Fibroblast of pulmonary artery (primary cell): ENCODE measurements at regions not wholly inside any gene's neighbourhood (a gene's known extent, or its start where the extent isn't known, plus 50 kb on each side); places are given as distances from the start of the nearest gene placed in this dataset.

ENCODE experiments used
- DNase-seq: peaks from one replicate; pipeline ENCODE4 v3.0.0-alpha.2; 2010; ENCODE audit warnings: low read depth
- H3K4me3 ChIP-seq: replicated peaks from 2 replicates; pipeline ENCODE4 v1.5.1; 2011; ENCODE audit warnings: low read depth, mild to moderate bottlenecking, control low read depth, low read length, moderate library complexity
- TF ChIP-seq, protein P1 (sequence below): IDR thresholded peaks from 2 replicates; pipeline ENCODE4 v1.5.1; 2011; ENCODE audit warnings: mild to moderate bottlenecking, control low read depth, low read length, inconsistent platforms; ENCODE audit errors: missing control alignments

- DNase-seq, result no peak
- H3K4me3 ChIP-seq, result no peak overlapping the region
- TF ChIP-seq, protein P1, sequence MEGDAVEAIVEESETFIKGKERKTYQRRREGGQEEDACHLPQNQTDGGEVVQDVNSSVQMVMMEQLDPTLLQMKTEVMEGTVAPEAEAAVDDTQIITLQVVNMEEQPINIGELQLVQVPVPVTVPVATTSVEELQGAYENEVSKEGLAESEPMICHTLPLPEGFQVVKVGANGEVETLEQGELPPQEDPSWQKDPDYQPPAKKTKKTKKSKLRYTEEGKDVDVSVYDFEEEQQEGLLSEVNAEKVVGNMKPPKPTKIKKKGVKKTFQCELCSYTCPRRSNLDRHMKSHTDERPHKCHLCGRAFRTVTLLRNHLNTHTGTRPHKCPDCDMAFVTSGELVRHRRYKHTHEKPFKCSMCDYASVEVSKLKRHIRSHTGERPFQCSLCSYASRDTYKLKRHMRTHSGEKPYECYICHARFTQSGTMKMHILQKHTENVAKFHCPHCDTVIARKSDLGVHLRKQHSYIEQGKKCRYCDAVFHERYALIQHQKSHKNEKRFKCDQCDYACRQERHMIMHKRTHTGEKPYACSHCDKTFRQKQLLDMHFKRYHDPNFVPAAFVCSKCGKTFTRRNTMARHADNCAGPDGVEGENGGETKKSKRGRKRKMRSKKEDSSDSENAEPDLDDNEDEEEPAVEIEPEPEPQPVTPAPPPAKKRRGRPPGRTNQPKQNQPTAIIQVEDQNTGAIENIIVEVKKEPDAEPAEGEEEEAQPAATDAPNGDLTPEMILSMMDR, result no peak
Measured at GRCh38 chr21:19034041-19034440, 630.5 kb upstream of the TMPRSS15 start.

DNA sequence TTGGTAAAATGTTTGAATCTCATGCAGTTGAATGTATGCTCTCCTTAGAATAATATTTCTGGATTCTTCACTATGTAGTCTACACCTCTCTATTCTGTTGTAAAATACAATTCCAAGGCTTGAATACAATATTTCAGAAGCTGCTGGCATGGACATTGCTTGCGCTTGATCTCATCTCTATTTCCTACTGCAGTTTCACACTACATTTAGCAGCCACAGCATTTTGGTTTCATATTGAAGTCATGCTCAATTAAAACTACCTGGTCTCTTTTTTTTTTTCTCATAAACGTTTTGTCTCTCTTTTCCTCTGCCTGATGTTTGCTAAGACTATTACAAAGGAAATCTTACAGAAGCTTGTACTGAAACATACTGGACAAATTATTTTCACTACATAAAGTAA lies 631.0 kb upstream of the TMPRSS15 start:
- TF ChIP-seq, protein P1, result no peak
- no peak for DNase-seq
- no peak overlapping the region for H3K4me3 ChIP-seq

GRCh38 chr21:19045876-19046275 lies 642.3 kb upstream of the TMPRSS15 start:
- DNase-seq, result no peak
- TF ChIP-seq, protein P1, result no peak
- no peak overlapping the region for H3K4me3 ChIP-seq

DNA sequence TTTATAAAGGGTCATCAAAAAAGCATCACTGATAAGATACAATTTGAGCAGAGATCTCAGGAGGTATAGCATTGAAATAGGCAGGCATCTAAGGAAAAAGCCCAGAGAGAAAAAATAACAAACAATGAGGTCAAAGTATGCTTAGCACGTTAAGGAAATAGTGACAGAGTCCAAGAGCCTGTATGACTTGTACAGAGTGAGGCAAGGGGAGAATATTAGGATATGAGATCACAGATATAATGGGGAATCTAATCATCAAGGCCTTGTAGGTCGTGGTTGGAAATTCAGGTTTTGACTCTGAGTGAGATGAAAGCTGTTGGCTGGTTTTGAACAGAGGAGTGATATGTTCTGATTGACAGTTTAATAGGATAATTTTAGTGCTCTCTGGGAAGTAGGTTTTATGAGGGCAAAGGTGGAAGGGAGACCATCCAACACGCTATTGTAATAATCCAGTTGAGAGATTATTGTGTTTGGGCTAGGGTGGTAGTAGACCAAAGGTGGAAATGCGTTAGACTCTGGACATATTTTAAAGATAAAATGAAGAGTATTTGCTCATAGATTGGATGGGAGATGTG lies 644.6 kb upstream of the TMPRSS15 start:
- no peak for DNase-seq
- TF ChIP-seq, protein P1, result no peak
- no peak overlapping the region for H3K4me3 ChIP-seq

DNA sequence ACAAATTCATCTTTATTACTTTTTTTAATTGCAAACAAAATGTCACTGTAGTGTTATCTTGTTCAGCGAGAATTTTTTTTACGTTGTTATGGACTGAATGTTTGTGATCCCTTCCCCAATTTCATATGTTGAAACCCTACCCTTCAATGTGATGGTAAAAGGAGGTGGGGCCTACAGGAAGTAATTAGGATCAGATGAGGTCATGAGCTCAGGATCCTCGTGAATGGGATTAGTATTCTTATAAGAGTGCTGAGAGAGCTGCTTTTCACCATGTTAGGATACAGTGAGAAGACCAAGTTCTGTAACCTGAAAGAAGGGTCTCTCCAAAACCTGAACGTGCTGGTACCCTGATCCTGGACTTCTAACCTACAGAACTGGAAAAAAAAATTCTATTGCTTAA lies 646.0 kb upstream of the TMPRSS15 start:
- H3K4me3 ChIP-seq, result no peak overlapping the region
- TF ChIP-seq, protein P1, result no peak
- no peak for DNase-seq

- no peak overlapping the region for H3K4me3 ChIP-seq
- no peak for DNase-seq
- TF ChIP-seq, protein P1, result no peak
Measured at GRCh38 chr21:19065164-19065563, 661.6 kb upstream of the TMPRSS15 start.

DNA sequence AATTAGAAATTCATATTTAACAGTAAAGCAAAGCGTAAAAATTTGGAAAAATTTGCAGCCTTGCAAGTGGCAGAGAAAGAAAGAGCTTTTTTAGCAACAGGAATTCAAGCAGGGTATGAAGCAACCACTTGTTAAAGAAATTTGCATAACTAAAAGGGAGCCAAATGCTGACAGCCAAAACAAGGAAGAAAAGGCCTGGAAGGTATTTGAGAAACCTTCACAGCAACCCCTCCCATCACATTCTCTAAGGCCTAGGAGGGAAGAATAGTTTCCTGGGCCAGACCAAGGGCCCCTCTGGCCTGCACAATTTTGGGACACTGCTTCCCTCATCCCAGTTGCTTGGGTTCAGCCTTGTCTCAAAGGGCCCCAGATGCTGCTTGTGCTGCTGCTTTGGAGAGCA lies 672.4 kb upstream of the TMPRSS15 start:
- DNase-seq, result no peak
- TF ChIP-seq, protein P1, result no peak
- H3K4me3 ChIP-seq, result no peak overlapping the region
